HepG2 (cell line): ENCODE measurements at regions not wholly inside any gene's neighbourhood (a gene's known extent, or its start where the extent isn't known, plus 50 kb on each side); places are given as distances from the start of the nearest gene placed in this dataset.

Experiments
- ATAC-seq: fragments of 200-7000 bp; cut with Tn5 transposase; 3 replicates; pipeline ENCODE4 v1.9.1; 2020; ENCODE audit warnings: mild to moderate bottlenecking, moderate library complexity
- BruUV-seq: library from RNA; stranded (reverse); fragments of 400-500 nt; replicated peaks from 2 replicates; lab custom pipeline; 2021; lab: Mats Ljungman, UMichigan
- CTCF ChIA-PET: fragments of 300-600 bp; formaldehyde crosslinking; extraction: SDS; loops from one replicate; lab custom pipeline; 2021; ENCODE audit warnings: low total read pairs, inconsistent platforms, low intra/inter-chr PET ratio; lab: Yijun Ruan, JAX
- POLR2A ChIA-PET: fragments of 350-600 bp; sonication (Branson Sonifier 250); formaldehyde crosslinking; loops from one replicate; lab custom pipeline; 2020; ENCODE audit warnings: antibody characterized with exemption, inconsistent platforms; lab: Yijun Ruan, JAX
- DNase-seq: peaks from one replicate; pipeline ENCODE4 v3.0.0-alpha.2; 2015; ENCODE audit warnings: low spot score
- FAIRE-seq: peaks from 3 replicates; lab custom pipeline; 2011; peaks lifted over from hg19 to GRCh38; lab: Jason Lieb, UNC
- H2AFZ ChIP-seq: one replicate; pipeline ENCODE4 v1.6.1; 2011; ENCODE audit warnings: low read length, inconsistent platforms
- H3K27ac ChIP-seq: fragments of 300-600 bp; 3 replicates; pipeline ENCODE4 v1.8.0; 2011; ENCODE audit warnings: mixed run types, mild to moderate bottlenecking, mixed read lengths, low read length, inconsistent platforms; ENCODE audit not compliant: insufficient read depth; ENCODE audit errors: extremely low read length
- H3K27me3 ChIP-seq, 2 experiments: fragments of 200-600 bp in 1 of 2; 2 replicates in 1 of 2; 3 replicates in 1 of 2; pipeline versions ENCODE4 v1.6.0 to v1.8.0; 2011; ENCODE audit warnings: low read length in 2 of 2, mild to moderate bottlenecking in 2 of 2, moderate library complexity in 2 of 2, inconsistent platforms in 1 of 2; ENCODE audit not compliant: insufficient read depth in 2 of 2, control insufficient read depth in 1 of 2
- H3K36me3 ChIP-seq, 2 experiments: fragments of 200-600 bp in 1 of 2; replicated peaks in 1 of 2; 2 replicates in 1 of 2; 3 replicates in 1 of 2; pipeline versions ENCODE4 v1.5.1 to v1.8.0; 2011; ENCODE audit warnings: low read length in 2 of 2, inconsistent platforms in 1 of 2; ENCODE audit not compliant: insufficient read depth in 2 of 2, control insufficient read depth in 1 of 2
- H3K4me1 ChIP-seq: 2 replicates; pipeline ENCODE4 v1.5.1; 2012; ENCODE audit warnings: low read length, inconsistent platforms; ENCODE audit not compliant: insufficient read depth
- H3K4me2 ChIP-seq: 2 replicates; pipeline ENCODE4 v1.6.0; 2011; ENCODE audit warnings: low read depth, low read length, inconsistent platforms
- H3K4me3 ChIP-seq, 3 experiments: fragments of 200-600 bp in 1 of 3; sonication (generic), shearing (Covaris generic) in 1 of 3; replicated peaks in 1 of 3; 2 replicates each; pipeline ENCODE4 v1.5.1; 2011 to 2016; ENCODE audit warnings: low read length in 3 of 3, inconsistent platforms in 2 of 3, low read depth in 2 of 3, mild to moderate bottlenecking in 2 of 3, control low read depth in 1 of 3, mixed read lengths in 1 of 3; ENCODE audit not compliant: insufficient read depth in 1 of 3
- H3K79me2 ChIP-seq: one replicate; pipeline ENCODE4 v1.6.1; 2011; ENCODE audit warnings: low read length, inconsistent platforms; ENCODE audit not compliant: insufficient read depth
- H3K9ac ChIP-seq: 2 replicates; pipeline ENCODE4 v1.6.0; 2011; ENCODE audit warnings: mild to moderate bottlenecking, low read depth, low read length, inconsistent platforms; ENCODE audit not compliant: insufficient read depth
- H3K9me3 ChIP-seq: 2 replicates; pipeline ENCODE4 v1.5.1; 2012; ENCODE audit warnings: mild to moderate bottlenecking, low read length
- H4K20me1 ChIP-seq: 2 replicates; pipeline ENCODE4 v1.6.0; 2011; ENCODE audit warnings: inconsistent platforms, mild to moderate bottlenecking, low read length, moderate library complexity; ENCODE audit not compliant: insufficient read depth
- BRD4 ChIP-seq: sonication (generic); formaldehyde crosslinking; IDR thresholded peaks from 2 replicates; pipeline ENCODE4 v1.4.0; 2020; ENCODE audit warnings: missing genetic modification reagents
- CBX1 ChIP-seq: IDR thresholded peaks from one replicate; pipeline ENCODE4 v1.6.1; 2016; ENCODE audit warnings: antibody characterized with exemption, low read depth
- FOXK2 ChIP-seq: fragments of 450-650 bp; IDR thresholded peaks from 2 replicates; pipeline ENCODE4 v1.6.1; 2016
- REL ChIP-seq: sonication (generic); formaldehyde crosslinking; conservative IDR thresholded peaks from 2 replicates; pipeline ENCODE4 v1.8.0; 2022; ENCODE audit warnings: mild to moderate bottlenecking, missing genetic modification reagents, moderate library complexity
- SP4 ChIP-seq: sonication (generic); formaldehyde crosslinking; IDR thresholded peaks from 2 replicates; pipeline ENCODE4 v1.8.1; 2023; ENCODE audit warnings: mild to moderate bottlenecking, missing genetic modification reagents
- ZNF17 ChIP-seq: sonication (generic); formaldehyde crosslinking; IDR thresholded peaks from 2 replicates; pipeline ENCODE4 v1.5.0; 2020; ENCODE audit warnings: mild to moderate bottlenecking, missing genetic modification reagents
- ZNF264 ChIP-seq: sonication (generic); formaldehyde crosslinking; IDR thresholded peaks from 2 replicates; pipeline ENCODE4 v1.4.0; 2020; ENCODE audit warnings: missing genetic modification reagents
- ZNF337 ChIP-seq: sonication (generic); formaldehyde crosslinking; IDR thresholded peaks from 2 replicates; pipeline ENCODE4 v1.5.1; 2020; ENCODE audit warnings: missing genetic modification reagents, low read depth, mild to moderate bottlenecking, borderline replicate concordance
- ZNF562 ChIP-seq: sonication (generic); formaldehyde crosslinking; IDR thresholded peaks from 2 replicates; pipeline ENCODE4 v1.8.0; 2022; ENCODE audit warnings: missing genetic modification reagents, borderline replicate concordance
- in situ Hi-C: cut with HindIII; loops from 2 replicates; pipeline ENCODE4 v1.10.0; 2017; ENCODE audit warnings: low pct_unique_long_range_greater_than_20kb; ENCODE audit not compliant: extremely low pct_ligation_motif_present
- intact Hi-C: fragments of 100-400 bp; cut with micrococcal nuclease; formaldehyde crosslinking; loops from one replicate; pipeline ENCODE4 v1.10.0; 2022; ENCODE audit not compliant: unreplicated experiment
- TF ChIP-seq, protein P1 (sequence below): sonication (generic); formaldehyde crosslinking; IDR thresholded peaks from 2 replicates; pipeline ENCODE4 v1.5.0; 2020; ENCODE audit warnings: missing genetic modification reagents
- TF ChIP-seq, protein P2 (sequence below): sonication (generic); formaldehyde crosslinking; IDR thresholded peaks from one replicate; pipeline ENCODE4 v1.5.1; 2020; ENCODE audit warnings: mild to moderate bottlenecking, missing genetic modification reagents; ENCODE audit errors: not compliant biosample characterization
- TF ChIP-seq, protein P3 (sequence below): fragments of 450-650 bp; IDR thresholded peaks from 2 replicates; pipeline ENCODE4 v1.6.1; 2017
- TF ChIP-seq, protein P4 (sequence below): sonication (generic); formaldehyde crosslinking; IDR thresholded peaks from 2 replicates; pipeline ENCODE4 v1.5.1; 2020; ENCODE audit warnings: mild to moderate bottlenecking, missing genetic modification reagents

DNA sequence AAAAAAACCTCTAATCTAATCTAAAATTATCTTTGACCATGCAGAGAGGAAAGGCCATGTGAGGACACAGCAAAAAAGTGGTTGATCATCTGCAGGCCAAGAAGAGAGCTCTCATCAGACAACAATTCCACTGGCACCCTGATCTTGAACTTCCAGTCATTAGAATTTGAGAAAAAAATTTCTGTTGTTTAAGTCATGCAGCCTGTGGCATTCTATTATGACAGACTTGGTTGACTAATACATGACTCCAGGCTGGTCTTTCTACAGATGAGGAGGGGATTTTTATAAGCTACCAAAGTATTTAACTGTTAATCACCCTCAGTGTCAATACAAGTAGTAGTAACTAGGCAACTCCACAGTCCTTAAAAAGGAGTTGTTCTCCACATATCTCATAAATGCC is 358.5 kb upstream of the RGMB start:
- H3K4me2 ChIP-seq, result no peak overlapping the region
- ChIA-PET POLR2A (no interaction called here), CTCF (no interaction called here)

More for the DNA sequence above, 358.5 kb upstream of the RGMB start:
- Histone ChIP-seq H3K4me1 (no peaks in the 10 kb centered on the region), H3K9me3 (no peaks in the 10 kb centered on the region), H3K79me2 (no peaks in the 10 kb centered on the region), H3K9ac (no peak overlapping the region), H2AFZ (no peak overlapping the region), H3K4me3 (no peak overlapping the region), H4K20me1 (no peaks in the 10 kb centered on the region), H3K27me3 (no peaks in the 10 kb centered on the region), H3K27ac (no peak overlapping the region), H3K36me3 (no peaks in the 10 kb centered on the region)
- DNase-seq, result no peak
- in situ Hi-C loops, result no loop called here
- no peak for ATAC-seq
- no TSS peak for BruUV-seq
- FAIRE-seq, result no peak
- intact Hi-C loops, result no loop called here
- TF ChIP-seq CBX1, result no peak
- no peak for TF ChIP-seq ZNF337 (CRISPR knock-in tag)
- TF ChIP-seq ZNF562 (CRISPR knock-in tag), result no peak
- TF ChIP-seq, protein P1, sequence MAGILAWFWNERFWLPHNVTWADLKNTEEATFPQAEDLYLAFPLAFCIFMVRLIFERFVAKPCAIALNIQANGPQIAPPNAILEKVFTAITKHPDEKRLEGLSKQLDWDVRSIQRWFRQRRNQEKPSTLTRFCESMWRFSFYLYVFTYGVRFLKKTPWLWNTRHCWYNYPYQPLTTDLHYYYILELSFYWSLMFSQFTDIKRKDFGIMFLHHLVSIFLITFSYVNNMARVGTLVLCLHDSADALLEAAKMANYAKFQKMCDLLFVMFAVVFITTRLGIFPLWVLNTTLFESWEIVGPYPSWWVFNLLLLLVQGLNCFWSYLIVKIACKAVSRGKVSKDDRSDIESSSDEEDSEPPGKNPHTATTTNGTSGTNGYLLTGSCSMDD (CRISPR knock-in tag), result no peak
- TF ChIP-seq FOXK2, result no peak
- TF ChIP-seq, protein P2, sequence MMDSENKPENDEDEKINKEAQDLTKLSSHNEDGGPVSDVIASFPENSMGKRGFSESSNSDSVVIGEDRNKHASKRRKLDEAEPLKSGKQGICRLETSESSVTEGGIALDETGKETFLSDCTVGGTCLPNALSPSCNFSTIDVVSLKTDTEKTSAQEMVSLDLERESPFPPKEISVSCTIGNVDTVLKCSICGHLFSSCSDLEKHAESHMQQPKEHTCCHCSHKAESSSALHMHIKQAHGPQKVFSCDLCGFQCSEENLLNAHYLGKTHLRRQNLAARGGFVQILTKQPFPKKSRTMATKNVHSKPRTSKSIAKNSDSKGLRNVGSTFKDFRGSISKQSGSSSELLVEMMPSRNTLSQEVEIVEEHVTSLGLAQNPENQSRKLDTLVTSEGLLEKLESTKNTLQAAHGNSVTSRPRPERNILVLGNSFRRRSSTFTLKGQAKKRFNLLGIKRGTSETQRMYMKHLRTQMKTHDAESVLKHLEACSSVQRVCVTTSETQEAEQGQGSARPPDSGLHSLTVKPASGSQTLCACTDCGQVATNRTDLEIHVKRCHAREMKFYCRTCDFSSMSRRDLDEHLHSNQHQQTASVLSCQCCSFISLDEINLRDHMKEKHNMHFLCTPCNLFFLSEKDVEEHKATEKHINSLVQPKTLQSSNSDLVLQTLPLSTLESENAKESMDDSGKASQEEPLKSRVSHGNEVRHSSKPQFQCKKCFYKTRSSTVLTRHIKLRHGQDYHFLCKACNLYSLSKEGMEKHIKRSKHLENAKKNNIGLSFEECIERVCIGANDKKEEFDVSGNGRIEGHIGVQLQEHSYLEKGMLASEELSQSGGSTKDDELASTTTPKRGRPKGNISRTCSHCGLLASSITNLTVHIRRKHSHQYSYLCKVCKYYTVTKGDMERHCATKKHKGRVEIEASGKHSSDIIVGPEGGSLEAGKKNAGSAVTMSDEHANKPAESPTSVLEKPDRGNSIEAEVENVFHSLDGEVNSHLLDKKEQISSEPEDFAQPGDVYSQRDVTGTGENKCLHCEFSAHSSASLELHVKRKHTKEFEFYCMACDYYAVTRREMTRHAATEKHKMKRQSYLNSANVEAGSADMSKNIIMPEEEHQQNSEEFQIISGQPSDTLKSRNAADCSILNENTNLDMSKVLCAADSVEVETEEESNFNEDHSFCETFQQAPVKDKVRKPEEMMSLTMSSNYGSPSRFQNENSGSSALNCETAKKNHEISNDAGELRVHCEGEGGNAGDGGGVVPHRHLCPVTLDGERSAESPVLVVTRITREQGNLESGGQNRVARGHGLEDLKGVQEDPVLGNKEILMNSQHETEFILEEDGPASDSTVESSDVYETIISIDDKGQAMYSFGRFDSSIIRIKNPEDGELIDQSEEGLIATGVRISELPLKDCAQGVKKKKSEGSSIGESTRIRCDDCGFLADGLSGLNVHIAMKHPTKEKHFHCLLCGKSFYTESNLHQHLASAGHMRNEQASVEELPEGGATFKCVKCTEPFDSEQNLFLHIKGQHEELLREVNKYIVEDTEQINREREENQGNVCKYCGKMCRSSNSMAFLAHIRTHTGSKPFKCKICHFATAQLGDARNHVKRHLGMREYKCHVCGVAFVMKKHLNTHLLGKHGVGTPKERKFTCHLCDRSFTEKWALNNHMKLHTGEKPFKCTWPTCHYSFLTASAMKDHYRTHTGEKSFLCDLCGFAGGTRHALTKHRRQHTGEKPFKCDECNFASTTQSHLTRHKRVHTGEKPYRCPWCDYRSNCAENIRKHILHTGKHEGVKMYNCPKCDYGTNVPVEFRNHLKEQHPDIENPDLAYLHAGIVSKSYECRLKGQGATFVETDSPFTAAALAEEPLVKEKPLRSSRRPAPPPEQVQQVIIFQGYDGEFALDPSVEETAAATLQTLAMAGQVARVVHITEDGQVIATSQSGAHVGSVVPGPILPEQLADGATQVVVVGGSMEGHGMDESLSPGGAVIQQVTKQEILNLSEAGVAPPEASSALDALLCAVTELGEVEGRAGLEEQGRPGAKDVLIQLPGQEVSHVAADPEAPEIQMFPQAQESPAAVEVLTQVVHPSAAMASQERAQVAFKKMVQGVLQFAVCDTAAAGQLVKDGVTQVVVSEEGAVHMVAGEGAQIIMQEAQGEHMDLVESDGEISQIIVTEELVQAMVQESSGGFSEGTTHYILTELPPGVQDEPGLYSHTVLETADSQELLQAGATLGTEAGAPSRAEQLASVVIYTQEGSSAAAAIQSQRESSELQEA (CRISPR knock-in tag), result no peak
- TF ChIP-seq, protein P3, sequence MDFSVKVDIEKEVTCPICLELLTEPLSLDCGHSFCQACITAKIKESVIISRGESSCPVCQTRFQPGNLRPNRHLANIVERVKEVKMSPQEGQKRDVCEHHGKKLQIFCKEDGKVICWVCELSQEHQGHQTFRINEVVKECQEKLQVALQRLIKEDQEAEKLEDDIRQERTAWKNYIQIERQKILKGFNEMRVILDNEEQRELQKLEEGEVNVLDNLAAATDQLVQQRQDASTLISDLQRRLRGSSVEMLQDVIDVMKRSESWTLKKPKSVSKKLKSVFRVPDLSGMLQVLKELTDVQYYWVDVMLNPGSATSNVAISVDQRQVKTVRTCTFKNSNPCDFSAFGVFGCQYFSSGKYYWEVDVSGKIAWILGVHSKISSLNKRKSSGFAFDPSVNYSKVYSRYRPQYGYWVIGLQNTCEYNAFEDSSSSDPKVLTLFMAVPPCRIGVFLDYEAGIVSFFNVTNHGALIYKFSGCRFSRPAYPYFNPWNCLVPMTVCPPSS, result no peak
- TF ChIP-seq ZNF17, result no peak
- TF ChIP-seq SP4, result no peak
- TF ChIP-seq, protein P4, sequence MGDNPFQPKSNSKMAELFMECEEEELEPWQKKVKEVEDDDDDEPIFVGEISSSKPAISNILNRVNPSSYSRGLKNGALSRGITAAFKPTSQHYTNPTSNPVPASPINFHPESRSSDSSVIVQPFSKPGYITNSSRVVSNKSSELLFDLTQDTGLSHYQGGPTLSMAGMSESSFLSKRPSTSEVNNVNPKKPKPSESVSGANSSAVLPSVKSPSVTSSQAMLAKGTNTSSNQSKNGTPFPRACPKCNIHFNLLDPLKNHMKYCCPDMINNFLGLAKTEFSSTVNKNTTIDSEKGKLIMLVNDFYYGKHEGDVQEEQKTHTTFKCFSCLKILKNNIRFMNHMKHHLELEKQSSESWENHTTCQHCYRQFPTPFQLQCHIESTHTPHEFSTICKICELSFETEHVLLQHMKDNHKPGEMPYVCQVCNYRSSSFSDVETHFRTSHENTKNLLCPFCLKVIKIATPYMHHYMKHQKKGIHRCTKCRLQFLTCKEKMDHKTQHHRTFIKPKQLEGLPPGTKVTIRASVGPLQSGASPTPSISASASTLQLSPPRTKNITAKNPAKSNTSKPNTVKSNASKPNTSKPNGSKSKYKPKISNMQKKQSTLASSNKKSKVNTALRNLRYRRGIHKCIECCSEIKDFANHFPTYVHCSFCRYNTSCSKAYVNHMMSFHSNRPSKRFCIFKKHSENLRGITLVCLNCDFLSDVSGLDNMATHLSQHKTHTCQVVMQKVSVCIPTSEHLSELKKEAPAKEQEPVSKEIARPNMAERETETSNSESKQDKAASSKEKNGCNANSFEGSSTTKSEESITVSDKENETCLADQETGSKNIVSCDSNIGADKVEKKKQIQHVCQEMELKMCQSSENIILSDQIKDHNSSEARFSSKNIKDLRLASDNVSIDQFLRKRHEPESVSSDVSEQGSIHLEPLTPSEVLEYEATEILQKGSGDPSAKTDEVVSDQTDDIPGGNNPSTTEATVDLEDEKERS, result no peak
- TF ChIP-seq BRD4 (CRISPR knock-in tag), result no peak
- no peak for TF ChIP-seq REL
- no peak for TF ChIP-seq ZNF264 (CRISPR knock-in tag)
